ENCODE measurements at regions not wholly inside any gene's neighbourhood (a gene's known extent, or its start where the extent isn't known, plus 50 kb on each side); places are given as distances from the start of the nearest gene placed in this dataset.

- Histone ChIP-seq H3K4me3 (replicated peaks in 1 of 3; ENCODE audit: insufficient read depth in 1 of 3, low read depth in 2 of 3, low read length in 3 of 3) (no peak overlapping the region), H3K4me2 (ENCODE audit: low read depth, low read length) (no peak overlapping the region), H3K79me2 (ENCODE audit: insufficient read depth, low read length) (no peaks in the 10 kb centered on the region), H3K36me3 (replicated peaks in 1 of 2; ENCODE audit: control insufficient read depth in 1 of 2, insufficient read depth in 2 of 2, low read length in 2 of 2) (no peaks in the 10 kb centered on the region), H3K9ac (ENCODE audit: insufficient read depth, low read depth, low read length) (no peak overlapping the region), H2AFZ (ENCODE audit: low read length) (no peak overlapping the region), H3K27ac (ENCODE audit: extremely low read length, insufficient read depth, low read length) (no peak overlapping the region), H3K4me1 (ENCODE audit: insufficient read depth, low read length) (no peaks in the 10 kb centered on the region), H3K9me3 (ENCODE audit: low read length) (no peaks in the 10 kb centered on the region), H4K20me1 (ENCODE audit: insufficient read depth, low read length) (no peaks in the 10 kb centered on the region), H3K27me3 (ENCODE audit: control insufficient read depth in 1 of 2, insufficient read depth in 2 of 2, low read length in 2 of 2) (no peaks in the 10 kb centered on the region)
- FAIRE-seq (no peak), ATAC-seq (no peak; the same call in 2 of the 3 replicates), DNase-seq (ENCODE audit: low spot score) (no peak)
- ChIA-PET POLR2A (no interaction called here), CTCF (ENCODE audit: low intra/inter-chr PET ratio, low total read pairs) (no interaction called here)
- intact Hi-C loops (cut with micrococcal nuclease; ENCODE audit: unreplicated experiment), result no loop called here
- BruUV-seq (replicated peaks), result no TSS peak
- WGBS (ENCODE audit: low lambda C conversion rate), result 0% methylated on average over 1 of the region's 2 CpGs
- TF ChIP-seq ZNF569 (CRISPR knock-in tag; IDR thresholded peaks at IDR 0.05; ENCODE audit: borderline replicate concordance) (no peak), MAFK (conservative IDR thresholded peaks at IDR 0.05 in 1 of 2, IDR thresholded peaks at IDR 0.05 in 1 of 2; ENCODE audit: low read length in 2 of 2) (no peak)
- in situ Hi-C loops (cut with HindIII; ENCODE audit: extremely low pct_ligation_motif_present, low pct_unique_long_range_greater_than_20kb), result no loop called here
Measured at GRCh38 chr4:65195002-65195401, 475.3 kb downstream of the EPHA5 start.

- Histone ChIP-seq H3K9ac (ENCODE audit: insufficient read depth, low read depth, low read length) (no peak overlapping the region), H3K4me1 (ENCODE audit: insufficient read depth, low read length) (no peaks in the 10 kb centered on the region), H2AFZ (ENCODE audit: low read length) (no peak overlapping the region), H4K20me1 (ENCODE audit: insufficient read depth, low read length) (no peaks in the 10 kb centered on the region), H3K4me3 (replicated peaks in 1 of 3; ENCODE audit: insufficient read depth in 1 of 3, low read depth in 2 of 3, low read length in 3 of 3) (no peak overlapping the region), H3K27ac (ENCODE audit: extremely low read length, insufficient read depth, low read length) (no peak overlapping the region), H3K27me3 (ENCODE audit: control insufficient read depth in 1 of 2, insufficient read depth in 2 of 2, low read length in 2 of 2) (no peaks in the 10 kb centered on the region), H3K36me3 (replicated peaks in 1 of 2; ENCODE audit: control insufficient read depth in 1 of 2, insufficient read depth in 2 of 2, low read length in 2 of 2) (no peaks in the 10 kb centered on the region), H3K4me2 (ENCODE audit: low read depth, low read length) (no peak overlapping the region), H3K9me3 (ENCODE audit: low read length) (no peaks in the 10 kb centered on the region), H3K79me2 (ENCODE audit: insufficient read depth, low read length) (no peaks in the 10 kb centered on the region)
- BruUV-seq (replicated peaks), result no TSS peak
- DNase-seq (ENCODE audit: low spot score) (no peak), ATAC-seq (peak; percentile 26; the same call in 2 of the 3 replicates), FAIRE-seq (no peak)
- TF ChIP-seq SAFB2 (CRISPR knock-in tag; IDR thresholded peaks at IDR 0.05; ENCODE audit: borderline replicate concordance, low read depth) (no peak), ZNF530 (CRISPR knock-in tag; IDR thresholded peaks at IDR 0.05; ENCODE audit: low read depth) (no peak), ZNF501 (CRISPR knock-in tag; IDR thresholded peaks at IDR 0.05) (no peak), KLF9 (CRISPR knock-in tag; IDR thresholded peaks at IDR 0.05; ENCODE audit: low read depth) (no peak), ZSCAN20 (CRISPR knock-in tag; IDR thresholded peaks at IDR 0.05; ENCODE audit: borderline replicate concordance) (no peak), ZNF446 (CRISPR knock-in tag; IDR thresholded peaks at IDR 0.05) (no peak), FOXP4 (CRISPR knock-in tag; IDR thresholded peaks at IDR 0.05) (no peak), ZNF780A (CRISPR knock-in tag; IDR thresholded peaks at IDR 0.05) (no peak), DBP (CRISPR knock-in tag; IDR thresholded peaks at IDR 0.05; ENCODE audit: not compliant biosample characterization) (no peak)
- ChIA-PET POLR2A (no interaction called here), CTCF (ENCODE audit: low intra/inter-chr PET ratio, low total read pairs) (no interaction called here)
- intact Hi-C loops (cut with micrococcal nuclease; ENCODE audit: unreplicated experiment) (no loop called here), in situ Hi-C loops (cut with HindIII; ENCODE audit: extremely low pct_ligation_motif_present, low pct_unique_long_range_greater_than_20kb) (no loop called here)
- 3% methylated on average over 4 of the region's 7 CpGs for WGBS (ENCODE audit: low lambda C conversion rate)
Measured at GRCh38 chr4:65193985-65194384, 476.3 kb downstream of the EPHA5 start.

Data from HepG2 (cell line).